ENCODE measurements at regions not wholly inside any gene's neighbourhood (a gene's known extent, or its start where the extent isn't known, plus 50 kb on each side); places are given as distances from the start of the nearest gene placed in this dataset.

DNA sequence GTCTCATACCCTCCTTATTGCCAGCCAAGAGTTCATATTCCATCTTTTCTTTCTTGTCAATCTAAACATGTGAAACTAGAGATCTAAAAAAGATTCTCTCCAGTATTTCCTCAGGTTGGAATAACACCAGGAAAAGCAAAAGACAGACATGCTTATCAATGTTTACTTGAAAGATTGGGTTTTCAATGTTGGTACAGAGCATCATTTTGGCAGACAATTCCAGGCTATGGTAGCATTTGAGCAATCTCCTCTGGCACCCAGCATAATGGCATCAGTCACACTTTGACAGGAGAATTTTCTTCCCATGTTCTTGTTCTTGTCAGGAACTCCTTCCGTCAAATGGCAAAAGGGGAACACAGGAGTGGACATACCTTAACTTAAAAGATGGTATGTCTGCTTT is 61.0 kb upstream of the RARB start:
- TF ChIP-seq, protein P1, sequence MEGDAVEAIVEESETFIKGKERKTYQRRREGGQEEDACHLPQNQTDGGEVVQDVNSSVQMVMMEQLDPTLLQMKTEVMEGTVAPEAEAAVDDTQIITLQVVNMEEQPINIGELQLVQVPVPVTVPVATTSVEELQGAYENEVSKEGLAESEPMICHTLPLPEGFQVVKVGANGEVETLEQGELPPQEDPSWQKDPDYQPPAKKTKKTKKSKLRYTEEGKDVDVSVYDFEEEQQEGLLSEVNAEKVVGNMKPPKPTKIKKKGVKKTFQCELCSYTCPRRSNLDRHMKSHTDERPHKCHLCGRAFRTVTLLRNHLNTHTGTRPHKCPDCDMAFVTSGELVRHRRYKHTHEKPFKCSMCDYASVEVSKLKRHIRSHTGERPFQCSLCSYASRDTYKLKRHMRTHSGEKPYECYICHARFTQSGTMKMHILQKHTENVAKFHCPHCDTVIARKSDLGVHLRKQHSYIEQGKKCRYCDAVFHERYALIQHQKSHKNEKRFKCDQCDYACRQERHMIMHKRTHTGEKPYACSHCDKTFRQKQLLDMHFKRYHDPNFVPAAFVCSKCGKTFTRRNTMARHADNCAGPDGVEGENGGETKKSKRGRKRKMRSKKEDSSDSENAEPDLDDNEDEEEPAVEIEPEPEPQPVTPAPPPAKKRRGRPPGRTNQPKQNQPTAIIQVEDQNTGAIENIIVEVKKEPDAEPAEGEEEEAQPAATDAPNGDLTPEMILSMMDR (IDR thresholded peaks at IDR 0.05): no peak
- no peak for TF ChIP-seq POLR2A (IDR thresholded peaks at IDR 0.05)
- no peaks in the 10 kb centered on the region for H3K27me3 ChIP-seq
- WGBS, 2 donors: 87 to 100% methylated on average over 1 of the region's 1 CpG
- intact Hi-C loops (cut with DNase I): no loop called here
- no peaks in the 10 kb centered on the region for H3K36me3 ChIP-seq
- H3K9me3 ChIP-seq: no peaks in the 10 kb centered on the region
- H3K4me3 ChIP-seq: no peak overlapping the region
- no peak overlapping the region for H3K27ac ChIP-seq
- DNase-seq: no peak
- H3K4me1 ChIP-seq: no peaks in the 10 kb centered on the region

DNA sequence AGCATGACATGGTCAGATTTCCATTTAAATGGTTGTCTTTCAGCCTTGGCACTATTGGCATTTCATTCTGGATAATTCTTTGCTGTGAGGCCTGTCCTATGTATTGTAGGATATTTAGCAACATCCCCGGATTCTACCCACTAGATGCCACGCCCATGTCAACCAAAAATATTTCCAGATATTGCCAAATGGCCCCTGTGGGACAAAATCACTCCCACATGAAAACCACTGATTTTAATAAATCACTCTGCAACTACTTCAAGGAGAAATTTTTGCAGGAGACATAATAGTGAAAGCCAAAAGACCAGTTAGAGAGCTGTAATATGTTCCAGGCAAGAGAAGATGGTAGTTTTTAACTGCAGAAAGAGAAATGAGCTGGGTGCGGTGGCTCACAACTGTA is 55.9 kb upstream of the RARB start:
- TF ChIP-seq, protein P1 (IDR thresholded peaks at IDR 0.05): no peak
- TF ChIP-seq POLR2A (IDR thresholded peaks at IDR 0.05): no peak
- H3K4me3 ChIP-seq: no peak overlapping the region
- no peaks in the 10 kb centered on the region for H3K9me3 ChIP-seq
- H3K27me3 ChIP-seq: no peaks in the 10 kb centered on the region
- DNase-seq: no peak
- intact Hi-C loops (cut with DNase I): no loop called here
- WGBS, 2 donors: 66 to 68% methylated on average over 3 of the region's 3 CpGs
- H3K36me3 ChIP-seq: no peaks in the 10 kb centered on the region
- H3K4me1 ChIP-seq: no peaks in the 10 kb centered on the region
- no peak overlapping the region for H3K27ac ChIP-seq

DNA sequence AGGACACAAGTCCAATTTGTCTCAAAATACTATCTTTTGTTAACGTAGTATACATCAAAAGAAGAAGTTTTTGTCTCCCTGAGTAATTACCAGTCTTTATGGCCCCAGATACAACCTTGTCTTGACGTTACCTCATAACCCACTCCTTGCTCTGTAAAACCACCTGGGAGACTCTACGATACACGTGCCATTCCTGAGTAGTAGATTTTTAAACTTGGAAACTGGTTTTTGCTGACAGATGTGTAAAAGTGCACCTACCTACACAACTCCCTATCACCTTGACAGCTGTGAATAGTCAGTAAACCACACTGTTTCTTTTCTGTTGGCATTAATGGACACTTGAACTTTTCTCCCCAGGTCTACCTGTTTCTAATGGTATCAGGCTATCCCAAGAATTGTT is 51.7 kb upstream of the RARB start:
- TF ChIP-seq POLR2A (IDR thresholded peaks at IDR 0.05): no peak
- H3K36me3 ChIP-seq: no peaks in the 10 kb centered on the region

DNA sequence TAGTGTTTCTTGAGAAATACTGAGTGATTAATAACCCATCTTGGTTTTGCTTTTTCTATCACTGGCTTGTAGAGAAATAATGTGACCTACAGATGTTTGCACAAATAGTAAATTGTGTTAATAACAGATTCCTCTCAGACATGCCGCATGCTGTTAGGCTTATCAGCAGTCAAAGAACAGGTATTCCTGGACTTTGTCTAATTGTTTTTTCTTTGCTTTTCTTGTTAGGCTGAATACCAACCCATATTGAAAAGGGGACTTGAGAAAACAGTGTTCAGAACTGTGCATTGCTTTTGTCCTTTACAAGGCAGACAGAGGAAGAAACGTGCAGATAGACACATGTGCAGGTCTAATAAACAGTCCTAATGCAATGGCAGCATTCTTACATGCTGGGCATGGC is 51.0 kb upstream of the RARB start:
- H3K4me3 ChIP-seq: no peak overlapping the region
- H3K4me1 ChIP-seq: peaks cover 0 to 11% (median 0%) of the 10 kb centered on the region in 3 donors
- no peaks in the 10 kb centered on the region for H3K27me3 ChIP-seq
- DNase-seq: no peak
- no peaks in the 10 kb centered on the region for H3K9me3 ChIP-seq
- H3K27ac ChIP-seq: no peak overlapping the region
- H3K36me3 ChIP-seq: no peaks in the 10 kb centered on the region
- 76 to 84% methylated on average over 2 of the region's 2 CpGs for WGBS, 2 donors
- intact Hi-C loops (cut with DNase I): no loop called here
- TF ChIP-seq POLR2A (IDR thresholded peaks at IDR 0.05): no peak
- TF ChIP-seq, protein P1 (IDR thresholded peaks at IDR 0.05): no peak

More for the DNA sequence above, 51.7 kb upstream of the RARB start:
- Histone ChIP-seq H3K4me1 (peaks cover 0 to 11% (median 0%) of the 10 kb centered on the region in 3 donors), H3K27ac (no peak overlapping the region), H3K4me3 (no peak overlapping the region), H3K27me3 (no peaks in the 10 kb centered on the region), H3K9me3 (no peaks in the 10 kb centered on the region)
- DNase-seq: no peak
- WGBS, 2 donors: 56 to 72% methylated on average over 4 of the region's 4 CpGs
- intact Hi-C loops (cut with DNase I): no loop called here

Small RNAs in the stretch of these regions (small RNA-seq; reads per million reads assigned to genes)
- 0 reads per million in 4 donors for gene RN7SL216P
- 0 reads per million in 4 donors for gene RNA5SP125
- 0 to 0.15 (median 0) reads per million in 4 donors for gene RNA5SP126
